ENCODE measurements at regions not wholly inside any gene's neighbourhood (a gene's known extent, or its start where the extent isn't known, plus 50 kb on each side); places are given as distances from the start of the nearest gene placed in this dataset.

GRCh38 chr6:150684714-150685459 lies 85.2 kb downstream of the PLEKHG1 start:
- CTCF ChIA-PET (ENCODE audit: low intra/inter-chr PET ratio, low total read pairs): no interaction called here
- Histone ChIP-seq H3K9me3 (ENCODE audit: low read length) (no peaks in the 10 kb centered on the region), H3K9ac (ENCODE audit: insufficient read depth, low read depth, low read length) (no peak overlapping the region), H4K20me1 (ENCODE audit: insufficient read depth, low read length) (no peaks in the 10 kb centered on the region), H2AFZ (ENCODE audit: low read length) (no peak overlapping the region), H3K4me3 (replicated peaks in 1 of 3; ENCODE audit: insufficient read depth in 1 of 3, low read depth in 2 of 3, low read length in 3 of 3) (no peak overlapping the region), H3K79me2 (ENCODE audit: insufficient read depth, low read length) (no peaks in the 10 kb centered on the region), H3K4me1 (ENCODE audit: insufficient read depth, low read length) (peaks cover 12% of the 10 kb centered on the region), H3K4me2 (ENCODE audit: low read depth, low read length) (no peak overlapping the region), H3K27me3 (ENCODE audit: control insufficient read depth in 1 of 2, insufficient read depth in 2 of 2, low read length in 2 of 2) (no peaks in the 10 kb centered on the region; a peak in 1 of 5 replicates), H3K27ac (ENCODE audit: extremely low read length, insufficient read depth, low read length) (no peak overlapping the region), H3K36me3 (replicated peaks in 1 of 2; ENCODE audit: control insufficient read depth in 1 of 2, insufficient read depth in 2 of 2, low read length in 2 of 2) (no peaks in the 10 kb centered on the region)
- FAIRE-seq (no peak), DNase-seq (ENCODE audit: low spot score) (no peak), ATAC-seq (no peak)
- intact Hi-C loops (cut with micrococcal nuclease; ENCODE audit: unreplicated experiment): no loop called here
- TF ChIP-seq ZNF552 (CRISPR knock-in tag; IDR thresholded peaks at IDR 0.05; ENCODE audit: borderline replicate concordance): no peak
- no peak for TF ChIP-seq CENPBD1 (CRISPR knock-in tag; IDR thresholded peaks at IDR 0.05; ENCODE audit: borderline replicate concordance, low read depth)
- TF ChIP-seq TP53 (CRISPR knock-in tag; conservative IDR thresholded peaks at IDR 0.05): no peak
- no peak for TF ChIP-seq NAIF1 (CRISPR knock-in tag; IDR thresholded peaks at IDR 0.05; ENCODE audit: borderline replicate concordance)
- TF ChIP-seq STAT5B (CRISPR knock-in tag; IDR thresholded peaks at IDR 0.05): no peak
- no peak for TF ChIP-seq ASH2L (IDR thresholded peaks at IDR 0.05; ENCODE audit: insufficient read length, low read depth, low read length)
- no peak for TF ChIP-seq ZNF33A (CRISPR knock-in tag; IDR thresholded peaks at IDR 0.05; ENCODE audit: borderline replicate concordance)
- TF ChIP-seq RFXAP (CRISPR knock-in tag; IDR thresholded peaks at IDR 0.05; ENCODE audit: borderline replicate concordance): no peak
- no peak for TF ChIP-seq GFI1 (CRISPR knock-in tag; IDR thresholded peaks at IDR 0.05; ENCODE audit: borderline replicate concordance)
- no peak for TF ChIP-seq KMT2A (CRISPR knock-in tag; IDR thresholded peaks at IDR 0.05)
- TF ChIP-seq, protein P1, sequence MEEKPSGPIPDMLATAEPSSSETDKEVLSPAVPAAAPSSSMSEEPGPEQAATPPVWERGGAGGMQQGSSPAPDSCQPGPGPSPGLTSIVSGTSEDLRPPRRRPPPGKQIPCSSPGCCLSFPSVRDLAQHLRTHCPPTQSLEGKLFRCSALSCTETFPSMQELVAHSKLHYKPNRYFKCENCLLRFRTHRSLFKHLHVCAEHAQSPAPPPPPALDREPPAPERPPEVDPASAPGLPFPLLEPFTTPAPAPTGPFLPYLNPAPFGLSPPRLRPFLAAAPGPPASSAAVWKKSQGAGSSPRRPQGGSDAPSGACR (CRISPR knock-in tag; IDR thresholded peaks at IDR 0.05): no peak
- TF ChIP-seq, protein P2, sequence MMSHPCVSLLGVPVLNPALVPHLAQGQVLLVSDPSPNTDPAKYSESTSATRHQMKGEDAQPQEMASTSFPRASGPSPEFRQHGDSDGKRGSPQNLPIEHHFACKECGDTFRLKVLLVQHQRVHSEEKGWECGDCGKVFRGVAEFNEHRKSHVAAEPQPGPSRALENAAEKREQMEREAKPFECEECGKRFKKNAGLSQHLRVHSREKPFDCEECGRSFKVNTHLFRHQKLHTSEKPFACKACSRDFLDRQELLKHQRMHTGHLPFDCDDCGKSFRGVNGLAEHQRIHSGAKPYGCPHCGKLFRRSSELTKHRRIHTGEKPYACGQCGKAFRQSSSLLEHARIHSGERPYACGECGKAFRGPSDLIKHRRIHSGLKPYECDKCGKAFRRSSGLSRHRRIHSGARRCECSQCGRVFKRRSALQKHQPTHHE (CRISPR knock-in tag; IDR thresholded peaks at IDR 0.05; ENCODE audit: borderline replicate concordance): no peak
- no peak for TF ChIP-seq ZNF589 (CRISPR knock-in tag; conservative IDR thresholded peaks at IDR 0.05)
- TF ChIP-seq KDM5B (CRISPR knock-in tag; IDR thresholded peaks at IDR 0.05; ENCODE audit: borderline replicate concordance): no peak
- TF ChIP-seq CHD2 (IDR thresholded peaks at IDR 0.05; ENCODE audit: low read depth, low read length): no peak
- in situ Hi-C loops (cut with HindIII; ENCODE audit: extremely low pct_ligation_motif_present, low pct_unique_long_range_greater_than_20kb): no loop called here
- POLR2A ChIA-PET: no interaction called here
- 58% methylated on average over 13 of the region's 13 CpGs for WGBS (ENCODE audit: low lambda C conversion rate)
- BruUV-seq (replicated peaks): no TSS peak

All from HepG2 (cell line).